ENCODE measurements at regions not wholly inside any gene's neighbourhood (a gene's known extent, or its start where the extent isn't known, plus 50 kb on each side); places are given as distances from the start of the nearest gene placed in this dataset.

DNA sequence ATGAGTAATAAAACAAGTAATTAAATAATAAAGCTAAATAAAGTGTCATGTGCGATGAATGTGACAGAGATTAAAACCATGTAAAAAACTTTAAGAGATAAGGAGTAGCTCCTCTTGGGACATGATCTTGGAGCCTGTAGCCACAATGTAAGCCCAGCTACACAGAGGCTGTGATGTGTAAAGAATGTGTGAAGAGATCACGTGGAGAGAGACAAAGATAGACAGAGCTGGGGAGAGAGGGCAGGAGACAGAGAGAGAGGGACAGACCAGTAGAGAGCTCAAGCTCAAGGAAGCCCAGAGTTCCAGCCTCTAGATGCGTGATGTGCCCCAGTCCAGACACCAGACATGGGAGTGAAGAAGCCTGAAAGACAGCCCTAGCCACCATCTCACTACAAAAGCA is 644.1 kb downstream of the TNS3 start:
- H3K36me3 ChIP-seq, result no peaks in the 10 kb centered on the region
- intact Hi-C loops (cut with DNase I), result no loop called here
- no peaks in the 10 kb centered on the region for H3K27me3 ChIP-seq
- H3K27ac ChIP-seq, result no peak overlapping the region
- peaks cover 0 to 13% of the 10 kb centered on the region in 2 donors for H3K4me1 ChIP-seq
- ATAC-seq, result no peak
- H3K4me3 ChIP-seq, result no peak overlapping the region
- no peak for DNase-seq
- TF ChIP-seq, protein P1, sequence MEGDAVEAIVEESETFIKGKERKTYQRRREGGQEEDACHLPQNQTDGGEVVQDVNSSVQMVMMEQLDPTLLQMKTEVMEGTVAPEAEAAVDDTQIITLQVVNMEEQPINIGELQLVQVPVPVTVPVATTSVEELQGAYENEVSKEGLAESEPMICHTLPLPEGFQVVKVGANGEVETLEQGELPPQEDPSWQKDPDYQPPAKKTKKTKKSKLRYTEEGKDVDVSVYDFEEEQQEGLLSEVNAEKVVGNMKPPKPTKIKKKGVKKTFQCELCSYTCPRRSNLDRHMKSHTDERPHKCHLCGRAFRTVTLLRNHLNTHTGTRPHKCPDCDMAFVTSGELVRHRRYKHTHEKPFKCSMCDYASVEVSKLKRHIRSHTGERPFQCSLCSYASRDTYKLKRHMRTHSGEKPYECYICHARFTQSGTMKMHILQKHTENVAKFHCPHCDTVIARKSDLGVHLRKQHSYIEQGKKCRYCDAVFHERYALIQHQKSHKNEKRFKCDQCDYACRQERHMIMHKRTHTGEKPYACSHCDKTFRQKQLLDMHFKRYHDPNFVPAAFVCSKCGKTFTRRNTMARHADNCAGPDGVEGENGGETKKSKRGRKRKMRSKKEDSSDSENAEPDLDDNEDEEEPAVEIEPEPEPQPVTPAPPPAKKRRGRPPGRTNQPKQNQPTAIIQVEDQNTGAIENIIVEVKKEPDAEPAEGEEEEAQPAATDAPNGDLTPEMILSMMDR (IDR thresholded peaks at IDR 0.05), result no peak
- H3K9me3 ChIP-seq, result no peaks in the 10 kb centered on the region

DNA sequence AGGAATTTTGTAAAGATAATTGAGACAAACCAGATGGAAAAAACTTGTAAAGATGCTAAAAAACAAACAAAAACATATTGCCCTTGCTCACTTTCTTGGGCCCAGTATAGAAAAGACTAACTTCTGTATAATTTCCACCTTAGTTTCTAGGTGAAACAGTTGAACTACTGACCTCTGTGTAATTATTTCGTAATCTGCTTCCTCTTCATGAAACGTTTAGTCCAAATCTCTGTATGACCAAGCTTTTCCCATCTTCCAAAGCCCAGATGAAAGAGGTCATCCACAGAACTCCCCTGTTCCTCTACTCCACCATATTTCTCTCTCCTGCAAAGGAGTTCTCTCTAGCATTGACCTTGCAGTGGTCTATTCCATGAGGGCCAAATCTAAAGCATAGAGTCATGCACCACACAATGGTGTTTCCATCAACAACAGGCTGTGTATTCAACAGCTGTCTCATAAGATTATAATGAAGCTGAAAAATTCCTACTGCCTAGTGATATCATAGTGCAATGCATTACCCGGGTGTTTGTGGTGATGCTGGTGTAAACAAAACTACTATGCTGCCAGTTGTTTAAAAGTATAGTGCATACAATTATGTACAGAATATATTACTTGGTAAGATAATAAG is 647.6 kb downstream of the TNS3 start:
- Histone ChIP-seq H3K27me3 (no peaks in the 10 kb centered on the region), H3K4me1 (peaks cover 0 to 13% of the 10 kb centered on the region in 2 donors), H3K9me3 (no peaks in the 10 kb centered on the region), H3K36me3 (no peaks in the 10 kb centered on the region), H3K4me3 (no peak overlapping the region), H3K27ac (no peak overlapping the region)
- intact Hi-C loops (cut with DNase I), result no loop called here
- ATAC-seq (no peak), DNase-seq (no peak)
- TF ChIP-seq, protein P1 (IDR thresholded peaks at IDR 0.05), result no peak

DNA sequence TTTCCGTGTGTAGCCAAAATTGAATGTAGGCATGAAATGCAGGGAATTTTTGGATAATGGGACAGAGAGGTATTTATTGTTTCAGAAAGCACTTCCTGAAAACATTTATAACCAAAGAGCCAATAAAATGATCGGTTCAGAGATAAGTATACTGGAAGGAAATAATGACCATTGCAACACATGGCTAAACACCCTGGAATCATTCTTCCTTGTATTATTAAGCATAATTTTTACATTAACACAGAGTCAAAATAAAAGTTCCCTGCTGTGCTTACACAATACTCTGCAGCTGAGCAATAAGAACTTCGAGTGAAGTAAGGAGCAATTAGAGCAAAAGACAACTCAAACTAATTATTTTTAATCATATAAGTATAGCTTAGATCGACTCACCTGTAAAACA is 648.3 kb downstream of the TNS3 start:
- H3K27ac ChIP-seq, result peak overlapping the region; percentile 51 to 63
- H3K4me1 ChIP-seq, result peaks cover 0 to 13% of the 10 kb centered on the region in 2 donors
- H3K36me3 ChIP-seq, result no peaks in the 10 kb centered on the region
- H3K4me3 ChIP-seq, result no peak overlapping the region
- intact Hi-C loops (cut with DNase I), result no loop called here
- TF ChIP-seq, protein P1 (IDR thresholded peaks at IDR 0.05), result no peak
- DNase-seq (peak in 2 of 4 donors; percentile 24 to 28), ATAC-seq (no peak)
- H3K9me3 ChIP-seq, result no peaks in the 10 kb centered on the region
- no peaks in the 10 kb centered on the region for H3K27me3 ChIP-seq

DNA sequence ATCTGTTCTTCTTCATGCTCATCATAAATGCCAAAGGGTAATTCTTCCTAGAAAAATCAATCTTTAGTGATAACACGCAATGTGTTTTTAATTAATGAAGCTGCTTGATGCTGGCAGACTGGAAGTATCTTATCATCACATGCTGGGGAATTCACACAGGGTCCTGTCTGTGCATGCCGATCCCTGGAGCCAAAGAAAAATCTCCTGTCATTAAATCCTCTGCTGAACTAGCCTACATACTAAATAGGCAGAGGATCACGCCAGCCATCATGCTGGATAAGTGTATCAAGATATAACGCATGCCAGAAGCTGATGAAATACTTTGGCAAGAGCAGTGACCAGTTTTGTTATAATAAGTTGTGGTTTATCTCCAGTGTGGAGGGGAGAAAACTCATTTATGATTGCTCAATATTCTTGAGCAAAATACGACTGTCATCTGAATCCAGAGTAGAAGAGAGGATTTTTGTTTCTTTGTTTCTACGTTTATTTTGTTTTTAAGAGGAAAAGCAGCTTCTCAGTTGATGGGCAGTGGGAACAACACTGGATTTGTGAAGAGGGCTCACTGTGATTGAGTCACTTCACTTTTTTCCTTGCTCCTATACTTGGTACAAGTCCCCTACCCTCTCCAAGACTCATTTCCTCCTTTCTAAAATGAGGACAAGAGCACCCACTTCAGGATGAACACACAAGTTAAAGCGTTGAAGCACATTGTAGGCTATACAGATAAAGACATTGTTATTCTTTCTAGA is 649.1 kb downstream of the TNS3 start:
- peak; percentile 75 for ATAC-seq
- intact Hi-C loops (cut with DNase I), result no loop called here
- Histone ChIP-seq H3K4me1 (peaks cover 0 to 13% of the 10 kb centered on the region in 2 donors), H3K27me3 (no peaks in the 10 kb centered on the region), H3K4me3 (no peak overlapping the region), H3K36me3 (no peaks in the 10 kb centered on the region), H3K9me3 (no peaks in the 10 kb centered on the region), H3K27ac (peak overlapping the region; percentile 51 to 63)
- TF ChIP-seq, protein P1 (IDR thresholded peaks at IDR 0.05), result no peak
- DNase-seq, result peak in 2 of 4 donors; percentile 89 to 93

DNA sequence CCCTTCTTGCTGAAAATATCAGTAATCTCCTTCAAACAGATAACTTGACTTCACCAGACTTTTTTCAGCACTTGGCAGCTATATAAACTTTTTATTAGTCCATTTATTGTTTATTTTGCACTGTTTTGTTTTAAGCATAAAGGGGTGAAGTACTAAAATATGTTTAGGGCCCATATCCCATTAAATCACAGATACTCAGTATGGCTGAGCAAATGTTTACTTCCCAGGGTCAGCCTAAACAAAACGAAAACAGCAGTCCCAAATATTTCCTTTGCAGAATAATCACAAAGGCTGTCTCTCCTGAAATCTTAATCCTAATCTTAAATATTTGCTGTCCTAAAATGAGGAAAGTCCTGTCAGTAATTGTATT is 649.6 kb downstream of the TNS3 start:
- no peak overlapping the region for H3K4me3 ChIP-seq
- no peak overlapping the region for H3K27ac ChIP-seq
- H3K36me3 ChIP-seq, result no peaks in the 10 kb centered on the region
- intact Hi-C loops (cut with DNase I), result no loop called here
- no peaks in the 10 kb centered on the region for H3K9me3 ChIP-seq
- H3K27me3 ChIP-seq, result no peaks in the 10 kb centered on the region
- DNase-seq, result peak in 1 of 4 donors; percentile 53
- peaks cover 0 to 13% of the 10 kb centered on the region in 2 donors for H3K4me1 ChIP-seq
- no peak for ATAC-seq
- TF ChIP-seq, protein P1 (IDR thresholded peaks at IDR 0.05), result no peak

Measured in left lung (tissue), 4 donors.